ENCODE measurements at regions not wholly inside any gene's neighbourhood (a gene's known extent, or its start where the extent isn't known, plus 50 kb on each side); places are given as distances from the start of the nearest gene placed in this dataset.

DNA sequence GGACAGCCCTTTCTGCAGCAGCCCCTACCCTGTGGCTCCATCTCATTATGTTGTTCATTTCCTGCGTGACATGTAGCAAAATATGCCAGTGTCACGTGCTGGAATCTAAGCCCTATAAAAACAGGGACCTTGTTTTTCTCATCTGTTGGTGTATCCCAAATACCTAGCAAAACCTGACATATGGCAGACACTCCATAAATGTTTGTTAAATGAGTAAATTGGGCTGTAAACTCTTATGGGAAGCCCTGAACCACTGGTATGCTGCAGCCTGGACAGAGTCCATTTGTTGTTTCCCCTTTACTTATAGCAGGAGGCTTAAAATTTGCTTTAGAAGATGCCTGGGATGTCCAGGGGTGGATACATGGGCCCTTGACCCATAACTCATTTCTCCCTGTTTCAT, 363.8 kb downstream of the NPHP4 start:
- Histone ChIP-seq H3K9me2 (replicated peaks; ENCODE audit: control insufficient read depth, low read length) (no peaks in the 10 kb centered on the region), H3K4me1 (ENCODE audit: control insufficient read depth, low read length) (no peaks in the 10 kb centered on the region), H3K9me3 (ENCODE audit: control insufficient read depth, insufficient read depth, low read length) (no peaks in the 10 kb centered on the region), H3K36me3 (ENCODE audit: control insufficient read depth, low read length) (no peaks in the 10 kb centered on the region), H3K27me3 (ENCODE audit: control insufficient read depth, low read length) (no peaks in the 10 kb centered on the region; the same call in 1 of the 2 replicates), H3K4me2 (ENCODE audit: low read length) (no peak overlapping the region), H3K27ac (ENCODE audit: low read depth, low read length) (no peak overlapping the region), H3K79me2 (ENCODE audit: control insufficient read depth, low read length) (no peaks in the 10 kb centered on the region), H3F3A (ENCODE audit: control insufficient read depth, insufficient read depth) (no peaks in the 10 kb centered on the region), H4K20me1 (ENCODE audit: control insufficient read depth, insufficient read depth, low read depth, low read length) (no peaks in the 10 kb centered on the region), H3K4me3 (ENCODE audit: low read length) (no peak overlapping the region)
- no peak for TF ChIP-seq EZH2phosphoT487 (IDR thresholded peaks at IDR 0.05; ENCODE audit: borderline replicate concordance, low read length)
- TF ChIP-seq, protein P1, sequence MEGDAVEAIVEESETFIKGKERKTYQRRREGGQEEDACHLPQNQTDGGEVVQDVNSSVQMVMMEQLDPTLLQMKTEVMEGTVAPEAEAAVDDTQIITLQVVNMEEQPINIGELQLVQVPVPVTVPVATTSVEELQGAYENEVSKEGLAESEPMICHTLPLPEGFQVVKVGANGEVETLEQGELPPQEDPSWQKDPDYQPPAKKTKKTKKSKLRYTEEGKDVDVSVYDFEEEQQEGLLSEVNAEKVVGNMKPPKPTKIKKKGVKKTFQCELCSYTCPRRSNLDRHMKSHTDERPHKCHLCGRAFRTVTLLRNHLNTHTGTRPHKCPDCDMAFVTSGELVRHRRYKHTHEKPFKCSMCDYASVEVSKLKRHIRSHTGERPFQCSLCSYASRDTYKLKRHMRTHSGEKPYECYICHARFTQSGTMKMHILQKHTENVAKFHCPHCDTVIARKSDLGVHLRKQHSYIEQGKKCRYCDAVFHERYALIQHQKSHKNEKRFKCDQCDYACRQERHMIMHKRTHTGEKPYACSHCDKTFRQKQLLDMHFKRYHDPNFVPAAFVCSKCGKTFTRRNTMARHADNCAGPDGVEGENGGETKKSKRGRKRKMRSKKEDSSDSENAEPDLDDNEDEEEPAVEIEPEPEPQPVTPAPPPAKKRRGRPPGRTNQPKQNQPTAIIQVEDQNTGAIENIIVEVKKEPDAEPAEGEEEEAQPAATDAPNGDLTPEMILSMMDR (IDR thresholded peaks at IDR 0.05; ENCODE audit: low read depth, low read length, poor library complexity, severe bottlenecking), result no peak

DNA sequence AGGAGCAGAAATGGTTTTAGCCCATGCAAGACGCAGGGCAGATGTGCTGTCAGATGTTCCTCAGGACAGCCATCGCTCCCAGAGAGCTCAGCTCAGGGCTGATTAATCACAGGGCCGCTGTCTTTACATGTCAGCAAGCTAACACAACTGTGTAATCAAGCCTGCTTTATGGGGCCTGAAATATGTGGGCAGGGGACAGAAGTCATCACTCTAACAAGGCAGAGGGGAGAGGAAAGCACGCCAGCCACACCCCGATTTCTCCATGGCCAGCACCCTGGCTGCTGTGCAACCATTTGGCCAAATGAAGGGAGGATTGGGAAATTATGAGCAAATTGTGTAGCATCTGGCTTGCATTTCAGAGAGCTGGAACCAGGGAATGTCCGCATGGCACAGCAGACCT, 368.8 kb downstream of the NPHP4 start:
- no peaks in the 10 kb centered on the region for H3K27me3 ChIP-seq (ENCODE audit: control insufficient read depth, low read length)
- H3K4me2 ChIP-seq (ENCODE audit: low read length), result no peak overlapping the region
- no peaks in the 10 kb centered on the region for H3F3A ChIP-seq (ENCODE audit: control insufficient read depth, insufficient read depth)
- no peaks in the 10 kb centered on the region for H3K9me3 ChIP-seq (ENCODE audit: control insufficient read depth, insufficient read depth, low read length)
- H3K27ac ChIP-seq (ENCODE audit: low read depth, low read length), result no peak overlapping the region
- H3K4me3 ChIP-seq (ENCODE audit: low read length), result no peak overlapping the region
- H3K9me2 ChIP-seq (replicated peaks; ENCODE audit: control insufficient read depth, low read length), result no peaks in the 10 kb centered on the region
- no peaks in the 10 kb centered on the region for H3K4me1 ChIP-seq (ENCODE audit: control insufficient read depth, low read length)
- no peaks in the 10 kb centered on the region for H4K20me1 ChIP-seq (ENCODE audit: control insufficient read depth, insufficient read depth, low read depth, low read length)
- no peak for TF ChIP-seq EZH2phosphoT487 (IDR thresholded peaks at IDR 0.05; ENCODE audit: borderline replicate concordance, low read length)
- TF ChIP-seq, protein P1 (IDR thresholded peaks at IDR 0.05; ENCODE audit: low read depth, low read length, poor library complexity, severe bottlenecking), result no peak
- no peaks in the 10 kb centered on the region for H3K36me3 ChIP-seq (ENCODE audit: control insufficient read depth, low read length)
- H3K79me2 ChIP-seq (ENCODE audit: control insufficient read depth, low read length), result no peaks in the 10 kb centered on the region

DNA sequence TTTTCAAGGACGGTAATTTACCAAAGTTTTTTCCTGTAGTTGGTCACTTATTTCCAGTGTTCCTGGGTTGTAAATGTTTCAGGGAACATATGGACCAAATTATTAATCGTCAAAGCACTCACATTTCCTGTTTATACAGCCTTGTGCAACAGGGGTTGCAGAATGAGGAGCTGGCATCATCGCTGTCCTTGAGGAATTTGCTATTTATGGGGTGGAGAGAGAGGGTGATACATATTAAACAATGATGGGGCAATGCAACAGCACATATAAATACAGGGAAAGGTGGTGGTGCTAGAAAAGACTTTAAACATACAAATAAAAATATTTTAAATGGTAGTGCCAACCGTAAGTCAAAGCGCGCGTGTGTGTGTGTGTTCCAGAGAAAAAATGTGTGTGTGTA, 369.8 kb downstream of the NPHP4 start:
- Histone ChIP-seq H3K9me2 (replicated peaks; ENCODE audit: control insufficient read depth, low read length) (no peaks in the 10 kb centered on the region), H3K27ac (ENCODE audit: low read depth, low read length) (no peak overlapping the region), H3K4me2 (ENCODE audit: low read length) (no peak overlapping the region), H3K4me3 (ENCODE audit: low read length) (no peak overlapping the region), H3K79me2 (ENCODE audit: control insufficient read depth, low read length) (no peaks in the 10 kb centered on the region), H3K4me1 (ENCODE audit: control insufficient read depth, low read length) (no peaks in the 10 kb centered on the region), H3F3A (ENCODE audit: control insufficient read depth, insufficient read depth) (no peaks in the 10 kb centered on the region), H3K36me3 (ENCODE audit: control insufficient read depth, low read length) (no peaks in the 10 kb centered on the region), H3K27me3 (ENCODE audit: control insufficient read depth, low read length) (no peaks in the 10 kb centered on the region), H4K20me1 (ENCODE audit: control insufficient read depth, insufficient read depth, low read depth, low read length) (no peaks in the 10 kb centered on the region), H3K9me3 (ENCODE audit: control insufficient read depth, insufficient read depth, low read length) (no peaks in the 10 kb centered on the region)
- no peak for TF ChIP-seq EZH2phosphoT487 (IDR thresholded peaks at IDR 0.05; ENCODE audit: borderline replicate concordance, low read length)
- TF ChIP-seq, protein P1 (IDR thresholded peaks at IDR 0.05; ENCODE audit: low read depth, low read length, poor library complexity, severe bottlenecking), result no peak

DNA sequence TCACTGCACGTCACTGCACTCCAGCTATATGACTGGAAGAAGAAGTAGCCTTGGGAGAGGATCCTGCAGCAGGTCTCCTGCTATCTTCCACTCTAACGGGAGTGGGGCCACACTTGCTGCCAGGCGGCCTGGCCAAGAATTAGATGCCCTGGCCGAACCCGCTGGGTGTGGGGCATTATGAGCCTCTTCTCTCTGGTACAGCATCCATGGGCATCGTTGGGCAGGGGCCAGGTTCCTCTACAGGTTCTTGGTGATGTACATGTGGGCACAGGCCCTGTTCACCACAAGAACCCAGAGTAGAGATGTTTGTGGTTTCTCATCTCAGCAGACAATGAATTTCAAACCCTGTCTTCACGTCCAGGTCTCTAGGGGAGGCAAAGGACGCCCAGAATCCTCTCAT, 370.5 kb downstream of the NPHP4 start:
- TF ChIP-seq, protein P1 (IDR thresholded peaks at IDR 0.05; ENCODE audit: low read depth, low read length, poor library complexity, severe bottlenecking), result no peak
- no peak for TF ChIP-seq EZH2phosphoT487 (IDR thresholded peaks at IDR 0.05; ENCODE audit: borderline replicate concordance, low read length)
- Histone ChIP-seq H3K4me3 (ENCODE audit: low read length) (no peak overlapping the region), H3K79me2 (ENCODE audit: control insufficient read depth, low read length) (no peaks in the 10 kb centered on the region), H3F3A (ENCODE audit: control insufficient read depth, insufficient read depth) (no peaks in the 10 kb centered on the region), H3K9me2 (replicated peaks; ENCODE audit: control insufficient read depth, low read length) (no peaks in the 10 kb centered on the region), H3K27ac (ENCODE audit: low read depth, low read length) (no peak overlapping the region), H3K36me3 (ENCODE audit: control insufficient read depth, low read length) (no peaks in the 10 kb centered on the region), H3K27me3 (ENCODE audit: control insufficient read depth, low read length) (no peaks in the 10 kb centered on the region), H3K4me1 (ENCODE audit: control insufficient read depth, low read length) (no peaks in the 10 kb centered on the region), H3K9me3 (ENCODE audit: control insufficient read depth, insufficient read depth, low read length) (no peaks in the 10 kb centered on the region), H3K4me2 (ENCODE audit: low read length) (no peak overlapping the region), H4K20me1 (ENCODE audit: control insufficient read depth, insufficient read depth, low read depth, low read length) (no peaks in the 10 kb centered on the region)

Measured in DOHH2 (cell line).